ENCODE measurements at regions not wholly inside any gene's neighbourhood (a gene's known extent, or its start where the extent isn't known, plus 50 kb on each side); places are given as distances from the start of the nearest gene placed in this dataset.
A peak's percentile ranks its signal among the peaks of the same experiment; 100 is the strongest.
"Not testable (repeated sequence)": the region's sequence is repeated elsewhere in the genome, so short reads cannot be mapped to it uniquely, and the experiment has no call there.

DNA sequence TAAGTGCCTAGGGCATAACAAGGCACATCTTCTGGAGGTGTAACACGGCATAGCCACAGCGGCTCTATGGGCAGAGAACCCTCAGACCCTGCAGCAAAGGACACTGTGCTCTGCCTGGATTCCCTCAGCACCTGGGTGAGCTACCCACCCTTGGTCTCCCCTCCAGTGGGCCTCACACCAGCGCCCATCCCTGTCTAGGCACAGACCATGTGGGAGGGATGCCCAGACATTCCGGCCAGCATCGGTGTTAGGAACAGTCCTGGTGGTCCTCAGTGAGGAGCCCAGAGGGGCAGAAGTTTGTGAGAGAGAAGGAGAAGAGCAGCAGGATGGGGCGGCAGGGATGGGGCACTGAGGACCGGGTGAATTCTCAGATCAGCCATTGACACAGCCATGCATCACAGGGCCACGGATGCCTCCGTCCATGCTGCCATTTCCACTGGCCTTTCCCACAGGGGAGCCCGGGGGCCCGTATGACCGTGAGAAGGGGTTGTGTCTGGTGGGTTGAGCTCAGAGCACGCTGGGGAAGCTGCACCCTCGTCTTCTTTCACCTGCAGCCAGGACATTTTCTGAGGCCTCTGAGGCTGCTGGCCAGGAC is 282.7 kb upstream of the SFSWAP start:
- no peak for DNase-seq

DNA sequence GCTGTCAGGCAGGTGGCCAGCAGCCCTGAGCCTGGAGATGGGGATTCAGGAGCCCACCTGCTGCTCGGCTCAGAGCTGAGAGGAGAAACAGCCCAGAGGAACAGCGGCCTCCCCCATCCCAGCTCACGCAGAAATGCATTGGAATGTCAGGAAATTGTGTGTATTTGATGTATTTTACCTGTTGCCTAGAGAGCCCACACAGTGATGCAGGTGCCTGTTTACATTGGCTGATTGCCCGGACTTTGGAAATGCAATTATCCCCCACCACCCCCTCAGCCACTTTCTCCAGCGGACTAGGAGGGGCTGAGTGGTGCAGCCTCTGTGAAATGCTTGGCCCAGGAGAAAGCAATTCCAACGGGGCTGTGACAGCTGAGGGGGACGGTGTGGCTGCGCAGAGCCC is 281.7 kb upstream of the SFSWAP start:
- not testable (repeated sequence) for DNase-seq

DNA sequence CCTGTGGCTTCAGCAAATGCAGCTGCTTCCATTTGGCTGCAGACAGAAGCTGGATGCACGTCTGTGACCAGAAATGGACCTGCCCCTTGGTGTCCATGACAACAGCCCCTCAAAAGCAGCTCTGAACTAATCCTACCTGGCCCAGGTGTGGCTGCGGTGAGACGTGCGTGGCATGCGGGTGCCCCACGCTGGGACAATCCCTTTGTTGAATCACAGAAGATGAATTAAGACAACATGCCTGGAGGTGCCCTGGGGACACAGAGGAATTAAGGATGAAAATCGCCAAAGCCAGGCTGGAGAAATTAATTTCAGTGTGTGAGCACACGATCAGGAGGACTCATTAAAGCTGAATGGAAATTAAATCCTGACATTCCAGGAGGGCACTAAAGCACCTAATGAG is 281.2 kb upstream of the SFSWAP start:
- DNase-seq, result not testable (repeated sequence)

DNA sequence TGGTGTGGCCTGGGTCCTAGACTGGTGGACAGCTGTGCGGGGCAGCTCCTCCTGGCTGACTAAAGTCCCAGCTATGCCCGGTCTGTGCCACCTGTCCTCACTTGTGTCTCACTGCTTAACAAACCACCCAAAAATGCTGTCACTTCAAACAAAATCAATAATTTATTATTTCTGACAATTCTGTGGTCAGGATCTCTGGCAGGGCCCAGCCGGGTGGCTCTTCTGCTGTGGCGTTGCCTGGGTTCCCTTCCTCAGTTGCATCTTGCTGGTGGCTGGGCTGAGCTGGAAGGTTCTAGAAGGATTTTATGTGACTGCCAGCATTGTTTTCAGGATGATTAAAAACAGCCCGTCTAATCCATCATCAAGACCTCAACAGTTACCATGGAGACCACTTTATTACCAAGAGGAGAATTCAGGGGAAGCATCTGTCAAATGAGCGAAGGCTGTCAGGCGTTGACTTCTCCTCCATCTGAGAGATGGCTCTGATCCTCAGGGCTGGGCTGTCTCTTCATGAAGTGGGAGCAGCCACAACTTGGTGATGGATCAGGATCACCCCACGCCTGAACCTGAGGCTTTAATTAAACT is 280.6 kb upstream of the SFSWAP start:
- no peak for DNase-seq

DNA sequence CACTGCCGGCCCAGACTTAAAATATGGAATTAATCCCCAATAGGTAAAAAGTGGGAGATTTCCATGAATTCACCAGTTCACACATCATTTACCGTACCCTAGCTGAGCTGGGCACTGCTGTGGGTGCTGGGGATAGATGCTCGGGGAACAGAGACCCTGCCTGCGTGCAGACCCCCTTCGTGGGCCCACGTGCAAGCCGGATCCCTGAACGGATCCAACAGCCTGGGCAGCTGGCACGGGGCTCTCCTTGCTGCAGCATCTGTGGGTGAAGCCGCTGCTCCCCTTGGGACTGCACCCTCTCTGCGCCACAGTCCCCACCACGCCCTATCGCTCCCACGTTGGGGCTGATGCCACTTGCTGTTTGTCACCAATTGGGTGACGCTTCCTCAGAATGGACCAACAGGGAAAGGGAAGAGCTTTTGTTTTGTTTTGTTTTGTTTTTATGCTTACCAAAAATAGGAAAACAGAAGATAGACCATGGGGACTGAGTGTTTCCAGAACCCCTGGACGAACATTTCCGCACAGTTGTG is 279.7 kb upstream of the SFSWAP start:
- DNase-seq, result not testable (repeated sequence)

DNA sequence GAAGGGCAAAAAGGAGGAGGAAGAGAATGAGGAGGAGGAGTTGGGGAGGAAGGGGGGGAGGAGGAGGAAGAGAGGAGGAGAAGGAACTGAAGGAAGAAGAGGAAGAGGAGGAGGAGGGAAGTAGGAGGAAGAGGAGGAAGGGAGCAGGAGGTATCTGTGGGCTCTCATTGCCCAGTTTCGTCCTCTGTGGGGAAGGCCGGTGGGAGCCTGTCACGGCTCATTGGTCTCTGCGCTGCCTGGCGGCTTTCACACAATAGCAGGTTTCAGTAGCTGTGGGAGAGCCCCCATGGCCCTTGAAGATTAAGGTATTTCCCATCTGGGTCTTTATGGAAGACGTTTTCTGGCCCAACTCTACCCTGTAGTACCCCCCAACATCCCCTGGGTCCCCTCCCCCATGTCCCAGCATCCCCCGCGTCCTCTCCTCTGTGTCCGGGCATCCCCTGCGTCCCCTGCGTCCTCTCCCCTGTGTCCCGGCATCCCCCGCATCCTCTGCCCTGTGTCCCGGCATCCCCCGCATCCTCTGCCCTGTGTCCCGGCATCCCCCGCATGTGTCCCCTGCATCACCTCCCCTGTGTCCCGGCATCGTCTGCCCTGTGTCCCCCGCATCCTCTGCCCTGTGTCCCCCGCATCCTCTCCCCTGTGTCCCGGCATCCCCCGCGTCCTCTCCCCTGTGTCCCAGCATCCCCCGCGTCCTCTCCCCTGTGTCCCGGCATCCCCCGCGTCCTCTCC is 278.2 kb upstream of the SFSWAP start:
- no peak for DNase-seq

DNA sequence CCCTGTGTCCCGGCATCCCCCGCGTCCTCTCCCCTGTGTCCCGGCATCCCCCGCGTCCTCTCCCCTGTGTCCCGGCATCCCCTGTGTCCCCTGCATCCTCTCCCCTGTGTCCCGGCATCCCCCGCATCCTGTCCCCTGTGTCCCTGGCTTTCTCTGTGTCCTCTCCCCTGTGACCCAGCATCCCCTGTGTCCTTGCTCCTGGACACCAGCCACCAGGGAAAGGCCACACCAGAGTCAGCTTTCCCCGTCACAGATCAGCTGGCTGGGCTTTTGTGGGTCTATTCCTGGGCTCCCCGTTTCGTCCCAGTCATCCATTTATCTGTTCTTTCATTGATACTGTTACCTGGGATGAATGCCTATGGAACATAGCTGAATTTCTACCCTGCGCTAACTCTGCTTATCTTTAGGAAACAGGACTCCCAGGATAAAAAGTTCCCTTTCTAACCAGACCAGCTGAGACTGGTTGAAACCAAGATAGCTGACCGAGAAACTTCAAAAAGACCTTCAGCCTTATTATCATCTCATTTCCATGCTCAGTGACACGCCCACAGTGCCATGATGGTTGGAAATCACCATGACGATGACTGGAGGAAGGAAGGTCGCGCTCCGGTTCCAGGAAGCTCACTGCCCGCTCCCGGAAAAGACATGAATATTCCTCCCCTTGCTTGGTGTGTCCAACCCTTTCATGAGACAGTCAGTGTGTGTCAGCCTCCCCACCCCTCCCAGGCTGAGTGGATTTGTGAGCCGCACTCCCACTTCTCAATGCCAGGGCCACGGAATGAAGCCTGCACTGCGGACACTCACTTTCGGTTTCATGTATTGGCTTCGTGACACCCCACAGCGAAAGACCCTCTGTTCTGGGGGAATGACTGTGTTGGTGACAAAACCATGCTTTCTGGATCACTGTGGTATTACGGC is 276.4 kb upstream of the SFSWAP start:
- DNase-seq, result peak; percentile 14 to 72 (median 22)

DNA sequence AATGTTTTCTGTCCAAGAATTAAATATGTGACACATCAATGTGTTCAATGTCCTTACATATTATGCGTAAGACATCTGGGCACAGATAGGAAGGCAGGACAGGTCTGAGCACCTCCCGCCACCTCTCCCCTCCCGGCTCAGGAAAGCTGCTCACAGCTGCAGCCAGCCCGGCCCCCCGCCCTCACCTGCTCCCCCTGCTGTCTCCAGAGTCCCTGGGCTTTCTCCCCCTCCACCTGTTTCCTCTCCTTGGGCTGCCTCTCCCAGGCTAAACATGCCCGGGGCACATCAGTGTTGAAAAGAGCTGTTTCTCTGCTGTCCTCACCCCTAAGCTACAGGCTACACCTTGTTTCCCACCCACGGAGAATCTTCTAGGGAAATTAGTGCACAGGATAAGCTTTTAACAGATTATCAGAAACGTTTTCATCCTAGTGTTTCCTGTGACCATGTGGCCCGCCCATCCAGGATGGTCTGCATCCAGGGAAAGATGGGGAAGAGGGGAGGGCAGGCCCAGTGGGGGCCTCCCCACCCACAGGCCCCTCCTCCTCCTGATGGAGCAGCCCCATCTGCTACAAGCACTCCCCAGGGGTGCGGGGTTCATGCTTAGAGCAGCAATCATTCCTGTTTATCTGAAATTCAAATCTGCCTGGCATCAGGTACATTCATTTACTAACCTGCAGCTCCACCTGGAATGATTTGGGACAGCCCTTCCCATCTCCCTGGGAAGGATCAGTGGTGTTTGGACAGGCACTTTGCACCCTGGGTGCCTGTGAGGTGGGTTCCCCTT is 273.8 kb upstream of the SFSWAP start:
- DNase-seq, result no peak

DNA sequence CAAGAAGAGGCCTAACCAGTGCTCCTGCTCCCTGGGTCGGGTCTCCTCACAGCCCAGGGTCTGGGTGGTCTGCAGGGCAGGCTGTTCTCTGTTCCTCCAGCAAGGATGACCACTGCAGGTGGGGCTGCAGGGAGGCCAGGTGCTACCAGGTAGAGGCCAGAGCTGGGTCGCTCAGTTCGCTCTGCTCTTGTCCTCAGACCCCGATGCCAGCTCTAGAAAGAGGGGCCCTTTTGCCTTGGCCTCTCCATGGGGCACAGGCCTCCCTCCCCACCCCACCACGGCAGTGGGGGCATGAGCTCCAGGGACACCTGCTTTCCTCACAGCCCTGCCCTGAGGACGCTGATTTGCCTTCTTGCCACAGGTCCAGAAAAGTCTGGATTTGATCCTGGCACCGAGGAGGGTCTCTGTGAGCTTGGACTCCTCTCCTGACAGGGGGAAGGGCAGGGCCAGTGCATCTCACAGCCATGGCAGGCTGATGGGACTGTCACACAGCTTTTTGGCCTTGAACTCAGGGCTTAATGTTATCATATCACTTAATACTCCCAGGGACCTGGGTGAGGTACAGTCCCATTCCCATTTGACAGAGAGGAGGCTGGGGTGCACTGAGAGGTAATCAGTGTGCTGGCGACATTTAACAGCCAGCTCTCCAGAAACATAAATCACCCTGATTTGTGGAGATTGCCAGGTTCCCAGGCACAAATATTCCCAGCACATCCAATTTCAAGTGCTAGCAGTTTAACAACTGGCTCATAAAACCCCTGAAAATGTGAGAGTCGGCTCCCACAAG is 273.0 kb upstream of the SFSWAP start:
- DNase-seq, result no peak

DNA sequence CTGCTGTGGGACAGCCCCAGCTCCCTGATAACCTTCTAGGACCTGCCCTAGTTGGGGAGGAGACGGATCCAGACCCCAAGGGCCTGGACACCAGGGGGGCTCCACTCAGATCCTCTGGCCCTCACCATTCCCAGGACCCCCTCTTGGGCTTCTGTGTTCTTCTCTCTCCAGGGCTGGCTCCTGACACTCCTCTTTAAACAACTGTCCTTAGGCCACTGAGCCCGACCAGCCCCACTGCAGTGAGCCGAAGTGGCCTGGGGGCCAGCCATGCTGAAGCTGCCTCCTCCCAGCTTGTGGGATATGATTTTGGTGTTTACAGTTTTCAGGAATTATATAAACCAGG is 272.4 kb upstream of the SFSWAP start:
- DNase-seq, result not testable (repeated sequence)

DNA sequence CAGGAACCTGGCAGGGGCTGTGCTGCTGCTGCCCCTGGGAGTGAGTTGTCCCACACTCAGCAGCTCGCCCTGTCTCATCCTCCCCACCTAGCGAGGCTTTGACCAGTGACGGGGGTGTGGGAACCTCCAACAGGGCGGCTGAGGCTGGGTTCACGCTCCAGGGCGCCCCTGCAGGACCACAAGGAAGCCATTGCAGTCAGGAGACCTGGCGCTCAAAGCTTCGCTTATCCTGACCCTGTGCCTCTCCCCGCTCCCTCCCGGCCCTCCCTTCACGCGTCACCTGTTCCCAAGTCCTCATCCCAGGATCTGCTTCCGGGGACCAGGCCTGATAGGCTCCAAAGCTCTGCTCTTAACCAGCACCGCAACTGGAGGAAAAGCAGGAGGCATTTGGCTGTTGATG is 272.0 kb upstream of the SFSWAP start:
- no peak for DNase-seq

DNA sequence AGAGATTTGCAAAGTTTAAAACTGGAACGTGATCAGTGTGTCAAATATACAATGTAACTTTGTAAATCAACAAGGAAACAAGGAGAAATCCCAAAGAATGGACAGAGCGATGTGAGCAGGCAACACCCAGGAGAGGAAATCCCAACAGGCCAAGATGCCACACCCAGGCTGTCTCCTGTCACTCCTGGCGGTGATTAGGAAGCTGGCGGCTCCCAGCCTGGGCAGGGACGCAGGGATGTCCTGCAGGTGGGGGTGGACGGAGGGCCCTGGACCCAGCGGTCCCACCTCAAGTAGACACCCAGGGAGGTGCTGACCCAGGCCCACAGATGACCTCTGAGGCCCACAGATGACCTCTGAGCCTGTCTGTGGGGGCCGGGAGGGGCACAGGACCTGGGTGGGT is 271.1 kb upstream of the SFSWAP start:
- not testable (repeated sequence) for DNase-seq

DNA sequence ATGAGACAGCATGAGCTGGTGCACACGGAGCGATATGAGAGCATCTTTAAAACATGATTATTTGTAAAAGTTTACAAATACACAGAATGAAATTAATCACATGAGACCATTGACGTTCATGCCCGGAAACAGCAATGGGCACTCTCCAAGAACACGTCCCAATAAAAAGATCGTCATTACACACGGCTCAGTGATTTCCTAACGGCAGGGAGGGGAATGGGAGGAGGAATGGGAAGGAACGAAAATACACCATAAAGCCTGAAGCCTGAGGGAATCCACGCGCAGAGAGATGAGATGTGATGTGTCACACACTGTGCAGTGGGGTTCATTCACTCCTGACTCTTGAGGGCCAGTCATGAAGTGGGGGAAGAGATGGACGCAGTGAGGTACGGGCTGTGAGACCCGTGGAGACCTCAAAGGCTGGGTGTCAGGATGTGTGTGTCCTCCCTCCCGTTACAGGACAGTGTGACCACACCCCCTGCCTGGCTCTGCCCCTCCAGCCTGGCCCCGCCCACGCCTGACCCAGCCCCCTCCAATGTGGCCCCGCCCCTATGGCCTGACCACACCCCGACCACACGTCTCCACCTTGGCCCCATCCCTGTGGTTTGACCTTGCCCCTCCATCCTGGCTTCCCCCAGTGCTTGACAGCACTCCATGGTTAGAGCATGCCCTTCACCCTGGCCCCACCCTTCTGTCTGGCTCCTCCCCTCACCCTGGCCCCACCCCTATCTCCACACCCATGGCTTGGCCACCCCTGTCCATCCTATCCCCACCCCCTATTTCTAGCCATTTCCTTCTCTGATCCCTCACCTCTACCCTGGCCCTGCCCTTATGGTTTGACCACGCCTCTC is 270.5 kb upstream of the SFSWAP start:
- DNase-seq, result not testable (repeated sequence)

DNA sequence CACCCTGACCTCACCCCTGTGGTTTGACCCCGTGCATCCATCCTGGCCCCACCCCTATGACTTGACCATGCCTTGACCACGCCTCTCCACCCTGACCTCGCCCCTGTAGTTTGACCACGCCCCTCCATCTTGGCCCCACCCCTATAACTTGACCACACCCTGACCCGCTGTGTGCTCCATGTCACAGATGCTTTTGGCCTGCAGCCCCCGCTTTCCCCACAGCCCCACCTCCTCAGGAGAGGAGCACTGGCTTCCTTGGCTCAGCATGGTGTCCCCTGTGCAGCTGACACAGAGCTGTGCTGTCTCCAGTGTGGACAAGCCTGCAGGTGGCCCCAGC is 269.9 kb upstream of the SFSWAP start:
- DNase-seq, result peak in 1 of 3 donors; percentile 15

DNA sequence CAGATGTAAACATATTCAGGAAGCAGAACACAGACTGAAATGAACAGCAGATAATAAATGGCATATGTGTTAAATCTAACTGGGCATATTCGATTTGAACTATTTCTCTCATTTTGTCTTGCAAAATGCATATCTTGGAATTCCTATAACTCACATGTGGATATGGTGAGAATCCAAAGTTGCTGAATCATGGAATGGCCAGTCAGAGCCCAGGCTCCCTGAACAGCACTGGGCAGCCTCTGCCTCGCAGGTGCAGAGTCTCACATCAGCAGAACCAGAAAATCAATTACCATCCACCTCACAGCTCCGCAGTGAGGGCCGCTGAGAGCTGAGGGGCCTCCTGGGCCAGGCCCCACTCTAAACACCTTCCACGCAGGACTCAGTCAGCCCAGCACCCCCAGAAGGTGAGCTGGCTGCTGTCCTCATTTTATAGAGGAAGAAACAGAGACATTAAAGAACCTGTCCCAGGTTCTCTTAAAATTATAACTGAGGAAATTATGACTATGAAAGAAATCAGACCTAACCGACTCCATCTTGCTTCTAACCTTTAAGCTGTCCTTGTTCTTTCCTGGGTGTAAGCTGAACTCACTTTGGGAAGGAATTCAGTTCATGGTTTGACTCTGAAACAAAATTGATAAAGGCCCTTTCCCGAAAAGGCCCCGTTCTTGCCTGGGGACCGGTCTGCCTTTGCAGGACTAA is 269.1 kb upstream of the SFSWAP start:
- no peak for DNase-seq

DNA sequence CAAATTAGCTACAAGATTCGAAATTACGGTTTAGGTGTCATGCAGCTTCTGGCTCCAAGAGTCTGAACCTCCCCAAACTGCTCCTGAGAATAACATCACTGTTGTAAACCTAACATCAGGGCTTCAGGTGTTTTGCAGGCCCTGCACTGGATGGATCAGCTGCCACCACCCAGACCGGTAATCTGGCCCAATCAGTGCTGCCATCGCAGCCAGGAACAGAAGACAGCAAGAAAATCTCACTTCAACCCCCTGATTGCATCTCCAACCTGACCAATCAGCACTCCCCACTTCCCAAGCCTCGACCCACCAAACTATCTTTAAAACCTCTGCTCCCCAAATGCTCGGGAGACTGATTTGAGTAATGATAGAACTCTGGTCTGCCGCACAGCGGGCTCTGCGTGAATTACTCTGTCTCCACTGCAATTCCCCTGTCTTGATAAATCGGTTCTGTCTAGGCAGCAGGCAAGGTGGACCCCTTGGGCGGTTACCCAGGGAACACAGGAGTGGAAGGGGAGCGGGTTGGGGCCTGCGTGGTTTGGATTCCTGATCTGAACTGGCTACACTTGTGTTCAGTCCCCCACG is 268.5 kb upstream of the SFSWAP start:
- no peak for DNase-seq

DNA sequence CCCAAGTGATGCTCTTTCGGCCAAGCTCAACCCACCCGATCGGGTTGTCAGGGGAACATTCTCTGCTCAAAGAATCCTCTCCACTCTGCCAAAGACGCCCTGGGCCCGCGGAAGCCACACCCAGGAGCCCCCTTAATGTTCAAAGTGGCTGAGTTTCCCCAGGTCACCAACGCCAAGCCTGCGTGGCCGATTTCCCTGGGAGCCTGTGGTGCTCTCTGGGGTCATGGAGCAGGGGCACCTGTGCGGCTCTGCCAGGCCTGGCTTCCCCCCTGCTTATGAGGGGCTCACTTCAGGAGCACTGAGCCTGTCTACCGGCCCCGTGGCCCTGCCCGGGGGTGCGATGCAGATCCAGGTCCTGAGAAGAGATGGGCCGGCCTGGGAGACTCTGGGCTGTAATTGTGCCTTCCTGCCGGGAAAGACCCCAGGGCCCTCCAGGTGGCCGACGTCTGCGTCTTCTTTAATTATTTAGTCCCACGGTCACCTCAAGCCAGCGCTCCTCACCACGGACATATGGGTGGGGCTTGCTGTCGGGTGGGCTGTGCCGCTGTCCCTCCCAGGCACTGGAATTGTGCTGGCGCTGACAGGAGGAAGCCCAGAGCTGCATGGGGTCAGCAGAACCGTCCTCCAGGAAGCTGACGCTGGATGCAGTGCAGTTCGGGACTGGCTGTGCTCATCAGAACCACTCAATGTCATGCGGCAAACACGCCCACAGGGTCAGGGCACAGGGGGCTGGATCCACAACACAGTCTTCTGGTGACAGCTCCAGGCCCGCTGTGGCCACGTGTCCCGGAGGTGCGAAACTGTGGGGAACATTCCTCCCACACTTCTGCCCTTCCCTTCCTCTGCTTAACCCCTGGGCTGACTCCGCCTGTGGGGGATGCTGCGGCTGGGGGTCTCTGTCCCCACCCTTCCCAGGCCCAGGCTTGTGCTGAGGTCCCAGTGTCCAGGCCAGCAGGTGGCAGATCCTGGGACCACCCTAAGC is 267.6 kb upstream of the SFSWAP start:
- DNase-seq, result no peak
